SK-N-SH (cell line): ENCODE measurements at regions not wholly inside any gene's neighbourhood (a gene's known extent, or its start where the extent isn't known, plus 50 kb on each side); places are given as distances from the start of the nearest gene placed in this dataset.

Experiments used
- CTCF ChIP-seq: fragments of 200-600 bp; sonication (generic); IDR thresholded peaks from 2 replicates; pipeline ENCODE4 v1.6.1; 2017; ENCODE audit warnings: antibody characterized with exemption, mild to moderate bottlenecking, moderate library complexity
- EZH2phosphoT487 ChIP-seq: fragments of 200-600 bp; sonication (generic); IDR thresholded peaks from 2 replicates; pipeline ENCODE4 v1.6.1; 2017; ENCODE audit warnings: low read depth, mixed run types, mild to moderate bottlenecking, antibody characterized with exemption, moderate library complexity, borderline replicate concordance
- MAX ChIP-seq: IDR thresholded peaks from 2 replicates; pipeline ENCODE4 v1.4.0; 2012; ENCODE audit warnings: low read depth
- NFIC ChIP-seq: IDR thresholded peaks from 2 replicates; pipeline ENCODE4 v1.4.0; 2012; ENCODE audit warnings: borderline replicate concordance
- POLR2AphosphoS5 ChIP-seq: IDR thresholded peaks from 2 replicates; pipeline ENCODE4 v1.6.1; 2012; ENCODE audit warnings: low read depth, low read length
- REST ChIP-seq: IDR thresholded peaks from 2 replicates; pipeline ENCODE4 v1.6.1; 2012; ENCODE audit warnings: mild to moderate bottlenecking, low read depth, low read length, moderate library complexity
- TAF1 ChIP-seq: IDR thresholded peaks from 2 replicates; pipeline ENCODE4 v1.6.1; 2012; ENCODE audit warnings: low read depth, mild to moderate bottlenecking, low read length, moderate library complexity, borderline replicate concordance

GRCh38 chr10:2733278-2733963, 333.9 kb upstream of the PFKP start:
- TF ChIP-seq TAF1 (no peak), CTCF (no peak), POLR2AphosphoS5 (no peak), NFIC (no peak), REST (no peak), EZH2phosphoT487 (no peak), MAX (no peak)
